ENCODE measurements at regions not wholly inside any gene's neighbourhood (a gene's known extent, or its start where the extent isn't known, plus 50 kb on each side); places are given as distances from the start of the nearest gene placed in this dataset.

GRCh38 chr10:6996431-6996830, 414.4 kb downstream of the SFMBT2 start:
- TF ChIP-seq ZNF132 (tag by site-specific recombination; IDR thresholded peaks at IDR 0.05; ENCODE audit: borderline replicate concordance) (no peak), ELK4 (IDR thresholded peaks at IDR 0.05; ENCODE audit: borderline replicate concordance, low read depth, low read length) (no peak), CTCF (tag by site-specific recombination; IDR thresholded peaks at IDR 0.05) (no peak), KLF9 (tag by site-specific recombination; IDR thresholded peaks at IDR 0.05; ENCODE audit: low read depth) (no peak), ZBTB8A (tag by site-specific recombination; IDR thresholded peaks at IDR 0.05) (no peak), ZNF138 (tag by site-specific recombination; IDR thresholded peaks at IDR 0.05; ENCODE audit: borderline replicate concordance) (no peak), REST (tag by site-specific recombination; IDR thresholded peaks at IDR 0.05) (no peak), ZBTB44 (tag by site-specific recombination; IDR thresholded peaks at IDR 0.05) (no peak), ZNF544 (tag by site-specific recombination; IDR thresholded peaks at IDR 0.05) (no peak), ZNF140 (tag by site-specific recombination; IDR thresholded peaks at IDR 0.05) (no peak), ZNF148 (tag by site-specific recombination; IDR thresholded peaks at IDR 0.05; ENCODE audit: borderline replicate concordance) (no peak), RBAK (tag by site-specific recombination; IDR thresholded peaks at IDR 0.05) (no peak)

Measured in HEK293 (cell line).